ENCODE measurements at regions not wholly inside any gene's neighbourhood (a gene's known extent, or its start where the extent isn't known, plus 50 kb on each side); places are given as distances from the start of the nearest gene placed in this dataset.

DNA sequence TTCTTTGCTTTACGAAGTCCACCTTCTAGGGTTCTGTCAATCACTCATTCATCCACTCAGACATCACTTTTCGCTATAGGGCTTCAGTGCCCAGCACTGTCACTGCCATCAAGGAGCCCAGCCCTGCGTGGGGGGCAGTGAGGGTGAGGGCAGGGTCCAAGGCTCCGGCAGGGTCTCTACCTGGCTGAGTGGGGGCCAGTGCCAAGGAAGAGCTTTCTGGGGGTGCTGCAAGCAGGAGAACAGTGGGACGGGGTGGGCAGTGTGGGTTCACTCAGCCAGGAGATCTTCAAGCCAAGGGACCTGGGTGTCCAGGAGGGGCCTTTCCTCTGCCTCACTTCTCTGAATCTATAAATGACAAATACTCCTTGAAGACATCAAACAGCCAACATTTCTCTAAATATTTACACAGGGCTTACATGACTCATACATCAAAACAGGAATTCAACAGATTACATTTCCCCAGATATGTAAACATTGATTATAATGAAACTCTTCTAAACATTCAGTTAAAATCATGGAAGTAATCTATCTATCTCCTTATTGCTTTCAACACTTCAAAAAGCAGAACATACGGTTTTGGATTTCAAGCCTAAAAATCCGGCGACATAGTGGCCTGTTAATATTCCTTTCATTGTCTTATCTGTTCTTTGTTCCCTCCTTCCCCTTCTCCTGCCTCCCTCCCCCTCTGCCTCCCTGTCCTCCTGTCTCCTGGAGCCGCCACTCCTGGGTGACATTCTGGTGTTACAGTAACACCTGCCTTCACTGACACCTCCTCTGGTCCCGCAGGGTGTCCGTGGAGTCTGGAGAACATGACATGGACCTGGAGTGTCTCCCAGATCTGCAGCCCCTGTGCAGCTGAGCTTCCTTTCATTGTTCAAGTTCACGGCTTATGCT, 94.4 kb upstream of the ADRA2C start:
- TF ChIP-seq, protein P1, sequence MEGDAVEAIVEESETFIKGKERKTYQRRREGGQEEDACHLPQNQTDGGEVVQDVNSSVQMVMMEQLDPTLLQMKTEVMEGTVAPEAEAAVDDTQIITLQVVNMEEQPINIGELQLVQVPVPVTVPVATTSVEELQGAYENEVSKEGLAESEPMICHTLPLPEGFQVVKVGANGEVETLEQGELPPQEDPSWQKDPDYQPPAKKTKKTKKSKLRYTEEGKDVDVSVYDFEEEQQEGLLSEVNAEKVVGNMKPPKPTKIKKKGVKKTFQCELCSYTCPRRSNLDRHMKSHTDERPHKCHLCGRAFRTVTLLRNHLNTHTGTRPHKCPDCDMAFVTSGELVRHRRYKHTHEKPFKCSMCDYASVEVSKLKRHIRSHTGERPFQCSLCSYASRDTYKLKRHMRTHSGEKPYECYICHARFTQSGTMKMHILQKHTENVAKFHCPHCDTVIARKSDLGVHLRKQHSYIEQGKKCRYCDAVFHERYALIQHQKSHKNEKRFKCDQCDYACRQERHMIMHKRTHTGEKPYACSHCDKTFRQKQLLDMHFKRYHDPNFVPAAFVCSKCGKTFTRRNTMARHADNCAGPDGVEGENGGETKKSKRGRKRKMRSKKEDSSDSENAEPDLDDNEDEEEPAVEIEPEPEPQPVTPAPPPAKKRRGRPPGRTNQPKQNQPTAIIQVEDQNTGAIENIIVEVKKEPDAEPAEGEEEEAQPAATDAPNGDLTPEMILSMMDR (IDR thresholded peaks at IDR 0.05): no peak
- TF ChIP-seq MXI1 (IDR thresholded peaks at IDR 0.05; ENCODE audit: low read depth, low read length): no peak
- no peak for TF ChIP-seq ELF1 (IDR thresholded peaks at IDR 0.05)
- no peak for TF ChIP-seq CHD2 (IDR thresholded peaks at IDR 0.05; ENCODE audit: low read length, partially characterized antibody)
- no peak for TF ChIP-seq JUND (IDR thresholded peaks at IDR 0.05)
- TF ChIP-seq NRF1 (IDR thresholded peaks at IDR 0.05; ENCODE audit: low read depth, low read length): no peak
- no peak for TF ChIP-seq EZH2phosphoT487 (IDR thresholded peaks at IDR 0.05; ENCODE audit: borderline replicate concordance, low read depth)
